Right atrium auricular region (tissue), 2 donors: ENCODE measurements at regions not wholly inside any gene's neighbourhood (a gene's known extent, or its start where the extent isn't known, plus 50 kb on each side); places are given as distances from the start of the nearest gene placed in this dataset.

Experiments
- DNase-seq: peaks from one replicate; pipeline ENCODE4 v3.0.0-alpha.2; 2019; ENCODE audit warnings: low spot score
- H3K27ac ChIP-seq, 2 donors: fragments of 200-600 bp; sonication (generic); 1 replicate in 1 of 2; 2 replicates in 1 of 2; pipeline ENCODE4 v1.5.1; 2016 to 2019
- H3K27me3 ChIP-seq, 2 donors: fragments of 200-600 bp; sonication (generic); one replicate each; pipeline versions ENCODE4 v1.5.1 to v1.6.0; 2017 to 2019
- H3K36me3 ChIP-seq: fragments of 200-600 bp; sonication (generic); one replicate; pipeline ENCODE4 v1.5.1; 2016
- H3K4me1 ChIP-seq, 2 donors: fragments of 200-600 bp; sonication (generic); one replicate each; pipeline versions ENCODE4 v1.5.1 to v1.6.0; 2017 to 2019
- H3K4me3 ChIP-seq, 2 donors: fragments of 200-600 bp; sonication (generic); 1 replicate in 1 of 2; 2 replicates in 1 of 2; pipeline ENCODE4 v1.5.1; 2017 to 2019; ENCODE audit warnings: mild to moderate bottlenecking in 1 of 2, moderate library complexity in 1 of 2
- H3K9me3 ChIP-seq, 2 donors: fragments of 200-600 bp; sonication (generic); one replicate each; pipeline ENCODE4 v1.5.1; 2019
- TF ChIP-seq, protein P1 (sequence below), 2 donors: fragments of 200-600 bp; sonication (generic); IDR thresholded peaks; one replicate each; pipeline ENCODE4 v1.5.1; 2019; ENCODE audit warnings: antibody characterized with exemption in 2 of 2

- no peaks in the 10 kb centered on the region for H3K9me3 ChIP-seq
- H3K4me1 ChIP-seq, result no peaks in the 10 kb centered on the region
- no peak overlapping the region for H3K4me3 ChIP-seq
- H3K27ac ChIP-seq, result no peak overlapping the region
- no peak for DNase-seq
- H3K27me3 ChIP-seq, result no peaks in the 10 kb centered on the region
- TF ChIP-seq, protein P1, sequence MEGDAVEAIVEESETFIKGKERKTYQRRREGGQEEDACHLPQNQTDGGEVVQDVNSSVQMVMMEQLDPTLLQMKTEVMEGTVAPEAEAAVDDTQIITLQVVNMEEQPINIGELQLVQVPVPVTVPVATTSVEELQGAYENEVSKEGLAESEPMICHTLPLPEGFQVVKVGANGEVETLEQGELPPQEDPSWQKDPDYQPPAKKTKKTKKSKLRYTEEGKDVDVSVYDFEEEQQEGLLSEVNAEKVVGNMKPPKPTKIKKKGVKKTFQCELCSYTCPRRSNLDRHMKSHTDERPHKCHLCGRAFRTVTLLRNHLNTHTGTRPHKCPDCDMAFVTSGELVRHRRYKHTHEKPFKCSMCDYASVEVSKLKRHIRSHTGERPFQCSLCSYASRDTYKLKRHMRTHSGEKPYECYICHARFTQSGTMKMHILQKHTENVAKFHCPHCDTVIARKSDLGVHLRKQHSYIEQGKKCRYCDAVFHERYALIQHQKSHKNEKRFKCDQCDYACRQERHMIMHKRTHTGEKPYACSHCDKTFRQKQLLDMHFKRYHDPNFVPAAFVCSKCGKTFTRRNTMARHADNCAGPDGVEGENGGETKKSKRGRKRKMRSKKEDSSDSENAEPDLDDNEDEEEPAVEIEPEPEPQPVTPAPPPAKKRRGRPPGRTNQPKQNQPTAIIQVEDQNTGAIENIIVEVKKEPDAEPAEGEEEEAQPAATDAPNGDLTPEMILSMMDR (IDR thresholded peaks at IDR 0.05), result no peak
- no peaks in the 10 kb centered on the region for H3K36me3 ChIP-seq
Observed at GRCh38 chr3:153848702-153849101, 272.5 kb upstream of the ARHGEF26 start.

DNA sequence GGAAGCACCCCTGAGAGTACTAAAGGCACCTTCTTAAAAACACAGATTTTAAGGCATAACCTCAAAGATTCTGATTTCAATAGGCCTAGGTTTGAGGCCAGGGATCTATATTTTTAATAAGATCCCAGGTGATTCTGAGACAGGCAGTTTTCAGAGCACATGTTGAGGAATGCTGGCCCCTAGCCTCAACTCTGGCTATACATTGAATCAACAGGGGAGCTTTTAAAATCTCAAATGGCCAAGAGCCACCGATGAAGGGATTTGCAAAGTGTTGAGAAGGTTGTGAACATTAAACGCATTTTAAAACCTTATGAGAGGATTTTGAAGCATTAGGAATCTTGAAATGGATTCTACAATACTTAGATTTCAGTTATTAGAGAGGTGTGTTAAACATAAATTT lies 268.8 kb upstream of the ARHGEF26 start:
- TF ChIP-seq, protein P1 (IDR thresholded peaks at IDR 0.05), result no peak
- Histone ChIP-seq H3K27ac (no peak overlapping the region), H3K4me1 (no peaks in the 10 kb centered on the region), H3K27me3 (no peaks in the 10 kb centered on the region), H3K9me3 (no peaks in the 10 kb centered on the region), H3K36me3 (no peaks in the 10 kb centered on the region), H3K4me3 (no peak overlapping the region)
- no peak for DNase-seq

DNA sequence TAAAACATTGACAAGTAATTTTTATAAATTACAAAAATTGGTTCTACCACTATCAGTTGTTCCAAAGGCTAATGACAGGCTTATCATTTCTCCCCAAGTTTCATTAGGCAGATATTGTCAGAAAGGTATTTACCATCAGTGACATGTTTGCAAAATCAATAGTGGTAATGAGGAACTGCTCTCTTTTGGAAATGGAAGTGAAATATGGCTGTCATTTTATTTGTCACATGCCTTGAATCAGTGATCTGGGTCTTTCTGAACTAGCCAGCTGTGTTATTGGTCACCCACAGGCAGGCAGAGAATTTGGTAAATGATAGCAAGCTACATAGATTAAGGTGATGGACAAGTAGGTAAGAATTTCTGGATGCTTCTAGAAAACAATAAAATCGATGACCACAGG lies 268.0 kb upstream of the ARHGEF26 start:
- no peaks in the 10 kb centered on the region for H3K27me3 ChIP-seq

GRCh38 chr3:153855772-153856171 lies 265.4 kb upstream of the ARHGEF26 start:
- H3K4me3 ChIP-seq, result no peak overlapping the region
- H3K36me3 ChIP-seq, result no peaks in the 10 kb centered on the region
- no peak overlapping the region for H3K27ac ChIP-seq
- no peaks in the 10 kb centered on the region for H3K4me1 ChIP-seq
- no peak for DNase-seq
- H3K27me3 ChIP-seq, result no peaks in the 10 kb centered on the region
- TF ChIP-seq, protein P1 (IDR thresholded peaks at IDR 0.05), result no peak
- no peaks in the 10 kb centered on the region for H3K9me3 ChIP-seq

More for the DNA sequence above, 268.0 kb upstream of the ARHGEF26 start:
- no peaks in the 10 kb centered on the region for H3K4me1 ChIP-seq
- H3K27ac ChIP-seq, result no peak overlapping the region
- TF ChIP-seq, protein P1 (IDR thresholded peaks at IDR 0.05), result no peak
- H3K36me3 ChIP-seq, result no peaks in the 10 kb centered on the region
- no peaks in the 10 kb centered on the region for H3K9me3 ChIP-seq
- H3K4me3 ChIP-seq, result no peak overlapping the region
- DNase-seq, result no peak

- Histone ChIP-seq H3K4me3 (no peak overlapping the region), H3K27me3 (no peaks in the 10 kb centered on the region), H3K9me3 (no peaks in the 10 kb centered on the region), H3K27ac (no peak overlapping the region), H3K4me1 (no peaks in the 10 kb centered on the region), H3K36me3 (no peaks in the 10 kb centered on the region)
- TF ChIP-seq, protein P1 (IDR thresholded peaks at IDR 0.05), result no peak
- DNase-seq, result no peak
Observed at GRCh38 chr3:153856932-153857331, 264.3 kb upstream of the ARHGEF26 start.

DNA sequence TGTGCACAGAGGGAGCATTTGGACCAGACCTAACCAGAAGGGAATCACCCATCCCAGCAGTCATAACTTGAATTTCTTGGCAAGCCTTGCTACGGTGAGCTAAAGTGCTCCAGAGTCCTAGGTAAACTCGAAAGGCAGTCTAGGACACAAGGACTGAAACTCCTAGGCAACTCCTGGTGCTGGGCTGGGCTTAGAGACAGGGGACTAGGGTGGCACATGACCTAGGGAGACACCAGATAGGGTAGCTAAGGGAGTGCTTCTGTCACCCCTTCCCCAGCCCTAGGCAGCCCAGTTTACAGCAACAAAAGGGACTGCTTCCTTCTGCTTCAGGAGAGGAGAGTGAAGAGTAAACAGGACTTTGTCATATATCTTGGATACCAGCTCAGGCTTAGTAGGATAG lies 256.4 kb upstream of the ARHGEF26 start:
- no peaks in the 10 kb centered on the region for H3K27me3 ChIP-seq
- H3K36me3 ChIP-seq, result no peaks in the 10 kb centered on the region
- no peaks in the 10 kb centered on the region for H3K4me1 ChIP-seq
- no peak overlapping the region for H3K27ac ChIP-seq
- TF ChIP-seq, protein P1 (IDR thresholded peaks at IDR 0.05), result no peak
- H3K4me3 ChIP-seq, result no peak overlapping the region
- no peak for DNase-seq
- H3K9me3 ChIP-seq, result no peaks in the 10 kb centered on the region
